HG03575 (cell line): ENCODE measurements at regions not wholly inside any gene's neighbourhood (a gene's known extent, or its start where the extent isn't known, plus 50 kb on each side); places are given as distances from the start of the nearest gene placed in this dataset.
"Not testable (repeated sequence)": the region's sequence is repeated elsewhere in the genome, so short reads cannot be mapped to it uniquely, and the experiment has no call there.

Experiments used
- ATAC-seq: cut with Tn5 transposase; IDR thresholded peaks from one replicate; pipeline ENCODE4 v1.9.1; 2021; ENCODE audit not compliant: unreplicated experiment, insufficient number of reproducible peaks, low FRiP score; ENCODE audit errors: extremely low read depth

DNA sequence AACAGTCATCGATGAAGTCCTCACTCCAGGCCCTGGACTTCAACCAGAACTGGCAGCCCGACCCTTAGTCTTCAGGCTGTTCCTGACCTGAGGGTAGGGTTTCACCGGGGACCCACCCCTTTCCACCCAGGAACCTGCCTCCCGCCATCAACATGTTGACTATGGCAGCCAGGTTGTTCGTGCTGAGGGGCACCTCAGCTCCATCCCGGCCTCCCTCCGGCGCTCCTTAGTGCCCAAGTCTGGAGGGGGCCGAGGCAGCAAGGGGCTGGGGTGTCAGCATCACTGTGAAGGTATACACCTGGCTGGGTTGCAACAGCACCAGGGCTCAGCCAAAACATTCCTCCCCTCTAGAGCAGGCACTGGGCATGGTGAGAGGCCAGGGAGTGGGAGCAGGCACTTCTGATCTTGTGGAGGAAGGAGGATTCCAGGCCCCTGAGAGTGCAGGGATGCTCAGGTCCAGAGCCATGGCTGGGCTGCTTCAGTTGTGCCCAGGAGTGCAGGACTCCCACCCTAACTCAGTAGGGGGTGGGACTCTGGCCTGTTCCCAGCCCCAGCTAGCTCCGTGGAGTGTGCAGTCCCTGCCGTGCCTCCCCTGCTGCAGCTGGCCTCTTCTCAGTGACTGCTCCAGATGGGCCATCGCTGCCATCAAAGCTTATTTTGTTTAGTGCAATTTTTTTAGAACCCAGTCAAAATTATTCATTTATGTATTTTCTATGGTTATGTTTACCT lies 1445.9 kb downstream of the PCDH9 start:
- no peak for ATAC-seq

DNA sequence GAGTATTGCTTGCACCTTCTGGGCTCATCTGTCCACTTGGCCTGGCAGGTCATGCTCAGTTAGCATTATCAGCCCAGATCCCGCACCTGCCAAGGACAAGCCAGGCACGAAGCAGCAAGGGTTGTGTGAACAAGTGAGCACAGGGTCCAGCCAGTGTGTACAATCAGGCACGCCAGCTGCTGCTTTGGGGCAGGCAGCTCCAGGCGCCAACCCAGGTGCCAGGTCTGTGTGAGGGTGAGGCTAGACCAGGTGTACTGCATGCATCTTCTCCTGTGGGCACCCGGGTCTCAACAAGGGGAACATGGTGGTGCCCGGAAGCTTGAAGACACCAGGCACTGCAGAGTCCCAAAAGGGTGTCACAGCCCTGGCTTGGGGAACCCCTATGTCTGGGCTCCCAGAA lies 1446.8 kb downstream of the PCDH9 start:
- ATAC-seq: no peak

DNA sequence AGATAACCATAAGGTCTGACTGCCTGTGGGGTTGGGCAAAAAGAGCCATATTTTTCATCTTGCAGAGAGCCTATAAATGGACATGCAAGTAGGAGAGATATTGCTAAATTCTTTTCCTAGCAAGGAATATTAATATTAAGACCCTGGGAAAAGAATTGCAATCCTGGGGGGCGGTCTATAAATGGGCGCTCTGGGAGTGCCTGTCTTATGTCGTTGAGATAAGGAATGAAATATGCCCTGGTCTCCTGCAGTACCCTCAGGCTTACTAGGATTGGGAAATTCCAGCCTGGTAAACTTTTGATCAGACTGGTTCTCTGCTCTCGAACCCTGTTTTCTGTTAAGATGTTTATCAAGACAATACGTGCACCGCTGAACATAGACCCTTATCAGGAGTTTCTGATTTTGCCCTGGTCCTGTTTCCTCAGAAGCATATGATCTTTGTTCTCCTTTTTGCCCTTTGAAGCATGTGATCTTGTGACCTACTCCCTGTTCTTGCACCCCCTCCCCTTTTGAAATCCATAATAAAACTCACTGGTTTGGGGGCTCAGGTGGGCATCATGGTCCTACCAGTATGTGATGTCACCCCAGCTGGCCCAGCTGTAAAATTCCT lies 1458.3 kb downstream of the PCDH9 start:
- ATAC-seq: not testable (repeated sequence)

DNA sequence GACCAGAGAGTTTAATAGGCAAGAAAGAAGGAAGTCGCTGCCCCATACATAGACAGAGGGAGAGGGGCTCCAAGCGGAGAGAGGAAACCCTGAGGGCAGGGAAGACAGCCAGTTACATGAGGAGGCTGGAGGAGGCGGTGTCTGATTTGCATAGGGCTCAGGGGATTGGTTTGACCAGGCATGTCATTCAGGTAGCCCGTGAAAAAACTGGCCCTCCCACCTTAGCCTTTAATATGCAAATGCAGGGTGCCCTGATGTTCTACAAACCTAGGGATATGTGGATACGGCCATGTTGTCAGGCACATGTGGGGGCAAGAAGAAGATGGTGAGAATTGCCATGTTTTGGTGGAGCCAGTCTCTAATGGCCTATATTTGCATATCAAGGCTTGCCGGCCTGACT lies 1461.6 kb downstream of the PCDH9 start:
- no peak for ATAC-seq

DNA sequence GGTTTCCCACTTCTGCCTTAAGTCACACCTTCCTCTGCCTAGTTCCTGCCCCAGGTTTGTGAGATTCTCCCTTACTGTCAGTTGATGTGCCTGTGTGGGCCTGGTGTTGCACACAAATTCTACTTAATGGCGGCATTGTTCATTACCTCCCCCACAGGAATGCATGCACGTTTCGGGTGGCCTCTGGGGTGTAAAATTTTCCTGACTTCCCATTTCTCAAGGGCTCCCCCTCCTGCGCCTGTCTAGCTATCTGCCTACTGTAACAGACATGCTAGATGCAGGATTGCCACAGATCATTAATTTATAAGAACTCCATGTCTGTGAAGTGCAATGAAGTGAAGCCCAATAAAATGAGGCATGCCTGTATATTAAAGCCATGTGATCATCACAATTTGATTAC lies 1466.3 kb downstream of the PCDH9 start:
- no peak for ATAC-seq

DNA sequence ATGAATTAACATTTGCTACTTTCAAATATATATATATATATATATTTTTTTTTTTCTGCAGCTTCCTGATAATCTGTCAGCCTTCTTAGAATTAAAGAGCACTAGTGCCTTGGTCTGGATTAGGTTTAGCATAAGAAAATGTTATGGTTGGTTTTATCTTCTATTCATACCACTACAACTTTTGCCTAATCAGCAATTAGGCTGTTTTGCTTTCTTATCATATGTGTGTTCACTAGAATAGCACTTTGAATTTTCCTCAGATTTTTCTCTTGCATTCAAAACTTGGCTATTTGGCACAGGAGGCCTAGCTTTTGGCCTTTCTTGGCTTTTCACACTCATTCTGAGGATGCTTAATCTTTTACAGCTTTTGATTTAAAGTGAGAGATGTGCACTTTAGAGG lies 1468.1 kb downstream of the PCDH9 start:
- ATAC-seq: no peak

DNA sequence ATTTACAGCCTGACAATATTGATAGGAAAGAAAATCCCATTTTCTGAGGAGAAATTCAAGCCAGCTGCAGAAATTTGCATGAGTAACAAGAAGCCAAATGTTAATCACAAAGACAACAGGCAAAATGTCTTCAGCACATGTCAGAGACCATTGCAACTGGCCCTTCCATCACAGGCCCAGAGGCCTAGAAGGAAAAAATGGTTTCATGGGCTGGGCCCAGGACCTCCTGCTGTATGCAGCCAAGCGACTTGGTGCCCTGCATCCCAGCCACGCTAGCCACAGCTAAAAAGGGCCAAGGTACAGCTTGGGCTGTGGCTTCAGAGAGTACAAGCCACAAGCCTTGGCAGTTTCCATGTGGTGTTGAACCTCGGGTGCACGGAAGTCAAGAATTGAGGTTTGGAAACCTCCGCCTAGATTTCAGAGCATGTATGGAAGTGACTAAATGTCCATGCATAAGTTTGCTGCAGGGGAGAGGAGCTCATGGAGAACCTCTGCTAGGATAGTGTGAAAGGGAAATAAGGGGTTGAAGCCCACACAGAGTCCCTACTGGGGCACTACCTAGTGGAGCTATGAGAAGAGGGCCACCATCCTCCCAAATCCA lies 1474.0 kb downstream of the PCDH9 start:
- ATAC-seq: no peak

DNA sequence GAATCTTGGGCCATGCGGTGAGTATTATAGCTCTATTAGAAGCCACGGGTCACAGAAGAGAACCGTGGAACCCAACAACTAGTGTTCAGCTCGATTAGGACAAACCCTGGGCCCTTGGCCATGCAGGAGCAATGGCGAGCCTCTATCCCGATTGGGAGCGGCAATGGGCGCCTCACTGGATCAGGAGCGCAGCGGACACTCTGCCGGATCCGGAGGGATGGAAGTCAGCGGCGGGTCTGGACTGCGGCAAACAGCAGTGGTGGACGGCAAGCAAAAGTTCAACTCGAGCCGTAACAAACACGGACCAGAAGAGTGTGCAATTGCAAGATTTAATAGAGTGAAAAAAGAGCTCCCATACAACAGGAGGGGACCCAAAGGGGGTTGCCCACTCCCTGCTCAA lies 1481.9 kb downstream of the PCDH9 start:
- no peak for ATAC-seq

DNA sequence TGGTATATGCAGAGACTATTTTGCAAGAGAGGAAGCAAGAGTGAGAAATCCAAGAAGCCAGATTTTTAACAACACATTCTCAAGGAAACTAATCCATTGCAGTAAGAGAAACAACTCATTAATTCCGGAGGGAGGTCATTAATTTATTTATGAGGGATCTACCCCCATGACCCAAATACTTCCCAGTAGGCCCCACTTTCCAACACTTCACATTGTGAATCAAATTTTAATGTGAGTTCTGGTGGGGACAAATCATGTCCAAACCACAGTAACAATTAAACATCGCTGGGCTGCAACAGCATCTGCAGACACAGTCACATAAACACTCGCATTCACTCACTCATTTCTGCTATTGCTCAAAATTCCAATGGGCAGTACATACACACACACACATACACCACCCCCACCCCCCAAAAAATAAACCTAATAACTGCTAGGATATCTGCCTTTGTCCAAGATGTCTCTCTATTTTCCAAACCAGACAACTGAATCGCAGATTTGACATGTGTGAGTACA lies 1483.7 kb downstream of the PCDH9 start:
- ATAC-seq: no peak

DNA sequence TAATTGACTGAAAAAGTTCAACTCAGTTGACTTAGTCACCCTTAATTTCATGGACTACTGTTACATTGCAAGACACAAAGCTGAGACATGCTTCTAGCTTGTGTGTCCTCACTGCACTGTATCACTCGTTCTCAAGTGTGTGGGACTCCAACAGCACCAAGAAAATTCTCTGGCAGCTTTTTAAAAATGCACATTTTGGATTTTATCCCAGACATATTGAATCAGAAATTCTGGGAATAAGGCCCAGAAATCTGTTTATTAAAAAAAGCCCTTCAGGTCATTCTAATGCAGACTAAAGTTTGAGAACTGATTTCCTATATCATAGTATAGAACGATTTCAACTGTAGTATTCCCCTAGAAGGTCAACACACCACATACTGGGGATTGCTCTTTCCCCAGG lies 1485.3 kb downstream of the PCDH9 start:
- no peak for ATAC-seq

DNA sequence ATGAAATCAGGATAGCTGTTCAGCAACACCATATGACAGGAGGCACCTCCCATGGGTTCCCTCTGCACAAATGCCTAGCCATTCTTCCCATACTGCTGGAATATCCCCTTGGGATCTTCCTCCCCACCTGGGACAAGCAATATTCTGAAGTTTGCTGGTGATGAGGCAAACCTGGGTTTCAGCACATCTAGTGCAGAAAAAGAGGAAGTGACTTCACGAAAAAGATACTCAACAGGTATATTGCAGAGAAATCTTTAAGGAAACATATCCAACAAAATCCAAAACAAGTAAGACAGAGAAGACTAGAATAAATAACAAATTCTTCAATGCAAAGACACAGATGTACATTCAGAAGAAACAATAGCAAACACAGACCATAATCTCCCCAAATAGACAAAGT lies 1497.0 kb downstream of the PCDH9 start:
- ATAC-seq: no peak

DNA sequence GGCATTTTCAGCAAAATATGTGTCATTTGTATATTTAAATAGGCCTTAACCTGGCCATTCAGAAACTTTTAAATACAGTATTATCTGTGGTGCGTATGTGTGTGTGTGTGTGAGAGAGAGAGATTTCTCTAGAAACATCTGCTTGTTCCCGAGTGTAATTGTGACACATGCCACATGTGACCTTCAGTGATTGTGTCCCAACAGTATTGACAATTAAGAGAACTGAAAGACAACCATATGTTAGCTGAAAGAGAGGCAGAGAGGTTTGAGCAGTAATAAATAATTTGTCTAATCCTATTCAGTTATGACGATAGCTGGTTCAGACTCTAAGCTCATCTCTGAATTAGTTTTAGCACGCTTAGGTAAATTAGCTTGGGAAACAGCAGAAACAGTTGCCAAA lies 1503.1 kb downstream of the PCDH9 start:
- ATAC-seq: no peak

DNA sequence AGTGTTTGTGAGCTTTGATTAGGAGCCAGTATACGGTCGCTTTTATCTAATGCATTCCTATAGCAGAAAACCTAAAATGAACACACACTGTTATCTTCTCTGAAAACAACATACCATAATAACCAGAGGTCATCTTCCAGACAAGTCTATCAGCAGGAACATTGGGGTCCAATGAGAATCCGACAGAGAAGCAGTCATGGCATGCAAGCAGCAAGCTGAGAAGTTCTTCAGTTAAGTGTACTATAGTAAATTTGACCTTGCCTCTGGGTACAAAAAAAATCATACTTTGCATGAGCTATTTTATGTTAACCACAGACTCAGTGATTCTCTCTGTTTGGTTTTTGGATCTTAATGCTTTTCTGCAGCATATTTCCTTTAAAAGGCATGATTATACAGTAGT lies 1505.1 kb downstream of the PCDH9 start:
- no peak for ATAC-seq

DNA sequence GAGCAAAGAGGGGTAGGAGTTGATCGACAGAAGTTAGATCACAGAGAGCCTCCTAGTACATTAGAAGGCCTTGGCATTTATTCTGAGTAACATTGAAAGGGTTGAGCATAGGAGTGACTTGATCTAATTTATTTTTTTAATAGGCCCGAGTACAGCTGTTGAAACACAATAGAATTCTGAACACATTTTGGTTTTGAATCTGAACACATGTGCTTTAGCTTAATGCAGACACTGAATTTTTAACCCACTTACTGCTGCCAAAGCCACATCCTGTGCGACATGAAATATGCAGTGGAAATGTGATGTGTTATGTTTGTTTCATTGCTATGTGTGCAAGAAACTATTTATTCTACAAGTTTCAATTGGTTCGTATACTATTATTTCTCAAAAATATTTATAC lies 1505.9 kb downstream of the PCDH9 start:
- no peak for ATAC-seq

DNA sequence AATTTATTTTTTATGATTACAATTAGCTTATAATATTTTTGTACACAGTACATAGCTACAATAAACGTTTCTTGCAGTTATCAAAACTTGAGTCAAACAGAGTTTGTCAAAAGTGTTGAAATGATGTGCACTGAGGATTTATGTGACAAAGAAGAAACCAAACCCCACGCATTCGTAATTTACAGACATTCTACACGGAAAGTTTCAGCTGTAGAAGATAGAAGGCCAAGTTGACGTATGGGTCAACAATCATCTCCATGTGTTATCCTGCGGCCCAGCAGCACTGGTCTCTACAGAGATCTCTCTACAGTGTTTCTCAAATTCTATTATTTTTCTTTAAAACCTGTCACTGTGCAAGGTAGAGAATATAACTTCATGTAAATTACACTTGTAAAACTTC lies 1507.6 kb downstream of the PCDH9 start:
- ATAC-seq: no peak

DNA sequence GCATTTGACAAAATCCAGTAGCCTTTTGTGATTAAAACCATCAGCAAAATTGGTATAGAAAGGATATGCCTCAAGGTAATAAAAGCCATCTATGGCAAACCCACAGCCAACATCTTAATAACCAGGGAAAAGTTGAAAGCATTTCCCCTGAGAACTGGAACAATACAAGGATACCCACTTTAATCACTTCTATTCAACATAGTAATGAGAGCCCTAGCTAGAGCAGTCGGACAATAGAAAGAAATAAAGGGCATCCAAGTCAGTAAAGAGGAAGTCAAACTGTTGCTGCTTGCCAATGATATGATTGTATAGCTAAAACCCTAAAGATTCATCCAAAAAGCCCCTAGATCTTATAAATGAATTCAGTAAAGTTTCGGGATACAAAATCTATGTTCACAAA lies 1510.3 kb downstream of the PCDH9 start:
- no peak for ATAC-seq

DNA sequence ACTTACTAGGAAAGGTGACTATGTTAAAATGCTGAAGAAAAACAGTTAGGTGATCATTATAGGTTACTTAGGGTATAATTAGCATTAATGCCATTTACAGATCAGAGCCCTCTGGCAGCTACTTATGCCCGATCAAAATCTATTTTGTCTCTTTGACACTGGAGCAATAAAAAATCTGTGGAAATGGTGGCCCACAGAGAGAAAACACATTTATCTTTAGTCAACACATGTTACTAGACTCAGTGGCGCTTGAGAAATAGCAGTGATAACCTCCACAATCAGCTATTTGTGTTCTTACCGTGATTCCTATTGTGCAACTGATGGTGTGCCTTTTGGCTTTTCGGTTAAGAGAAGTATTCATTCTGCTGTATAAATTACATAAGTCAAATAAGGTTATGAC lies 1519.6 kb downstream of the PCDH9 start:
- no peak for ATAC-seq

DNA sequence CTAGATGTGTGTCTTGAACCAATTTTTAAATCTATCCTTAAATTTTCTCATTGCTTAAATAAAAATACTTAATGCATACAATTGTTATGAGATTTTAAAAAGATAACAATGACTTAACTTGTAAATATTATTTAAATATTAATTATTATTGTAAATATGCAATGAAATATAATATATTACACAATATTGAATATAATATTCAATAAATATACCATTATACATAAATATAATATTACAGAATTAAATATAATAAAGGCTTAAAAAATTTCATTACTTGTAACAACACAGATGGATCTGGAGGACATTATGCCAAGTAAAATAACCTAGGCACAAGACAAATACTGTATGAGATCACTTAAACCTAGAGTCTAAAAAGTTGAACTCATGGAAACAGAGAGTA lies 1532.3 kb downstream of the PCDH9 start:
- ATAC-seq: no peak

DNA sequence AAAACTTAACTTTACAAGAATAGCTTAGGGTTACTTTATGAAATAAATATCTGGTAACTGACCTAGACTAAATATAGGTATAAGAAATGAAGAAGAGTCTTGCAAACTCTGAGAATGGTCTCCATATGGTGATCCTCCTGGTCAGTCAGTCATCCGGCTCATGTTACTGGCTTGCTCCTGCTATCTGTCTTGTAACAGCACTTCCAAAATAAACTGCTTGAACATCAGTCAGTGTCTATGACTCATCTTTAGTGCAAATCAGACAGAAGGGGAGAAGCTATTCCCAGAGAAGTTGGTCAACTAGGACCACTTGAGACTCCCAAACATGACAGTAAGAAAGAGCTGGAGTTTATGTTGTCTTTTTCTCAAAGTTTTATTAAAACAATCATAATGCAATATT lies 1550.9 kb downstream of the PCDH9 start:
- no peak for ATAC-seq

DNA sequence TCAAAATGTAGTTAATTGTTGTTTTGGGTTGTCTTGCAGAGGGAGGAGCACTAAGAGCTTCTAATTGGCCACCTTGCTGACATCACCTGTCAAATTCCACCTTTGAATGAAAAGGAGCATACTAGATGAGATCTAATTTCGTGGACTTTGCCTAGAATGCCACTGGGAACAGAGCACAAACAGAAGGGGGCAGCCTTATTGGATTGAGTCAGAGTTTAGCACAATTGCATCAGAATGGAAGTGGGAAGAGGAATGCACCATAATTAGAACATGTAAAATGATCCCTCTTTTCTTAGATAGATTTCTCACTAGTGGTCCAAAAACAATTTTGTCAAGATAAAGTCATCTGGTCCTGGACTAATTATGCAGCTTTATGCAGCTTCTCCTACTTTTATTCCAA lies 1552.2 kb downstream of the PCDH9 start:
- ATAC-seq: no peak
